ENCODE measurements at regions not wholly inside any gene's neighbourhood (a gene's known extent, or its start where the extent isn't known, plus 50 kb on each side); places are given as distances from the start of the nearest gene placed in this dataset.
"Not testable (repeated sequence)": the region's sequence is repeated elsewhere in the genome, so short reads cannot be mapped to it uniquely, and the experiment has no call there.

DNA sequence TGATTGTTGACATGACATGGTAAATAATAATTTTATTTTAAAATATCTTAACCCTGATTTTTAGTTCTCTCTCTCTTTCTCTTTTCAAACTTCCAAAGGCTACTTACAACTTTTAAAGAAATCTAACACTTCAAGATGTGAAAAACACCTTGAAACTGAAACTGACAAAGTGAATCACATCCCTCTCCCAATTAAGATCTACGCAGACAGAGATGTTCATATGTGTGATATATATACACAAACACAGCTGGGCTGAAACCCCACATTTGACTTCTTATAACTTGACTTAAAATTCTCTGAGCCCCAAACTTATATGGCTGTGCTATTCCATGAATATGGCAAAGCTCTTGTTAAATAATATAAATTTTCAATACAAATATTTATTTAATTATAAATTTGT is 261.2 kb upstream of the PTPRD start:
- Mint-ChIP-seq H3K4me3 (no peak overlapping the region), H3K27me3 (ENCODE audit: low read depth) (no peaks in the 10 kb centered on the region), H3K36me3 (ENCODE audit: low read depth) (no peaks in the 10 kb centered on the region), H3K4me1 (ENCODE audit: low read depth) (no peaks in the 10 kb centered on the region), H3K27ac (no peak overlapping the region), H3K9me3 (peaks cover 9% of the 10 kb centered on the region)

DNA sequence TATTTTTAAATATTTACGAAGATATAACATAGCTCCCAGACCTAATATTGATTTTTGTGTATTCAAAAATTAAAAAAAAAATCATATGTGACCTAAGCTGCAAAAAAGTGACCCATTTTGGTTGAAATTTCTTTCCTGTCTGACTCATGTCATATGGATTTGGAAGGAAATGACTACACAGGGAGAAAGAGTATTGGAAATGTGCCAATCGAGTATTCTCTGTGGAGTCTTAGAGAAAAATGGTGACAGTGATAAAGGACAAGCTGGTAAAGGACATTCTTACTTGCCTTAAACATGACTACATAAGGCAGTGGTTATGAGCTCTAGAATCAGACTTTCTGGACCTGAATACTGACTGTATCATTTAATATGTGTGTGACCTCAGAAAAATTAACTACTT is 262.9 kb upstream of the PTPRD start:
- Mint-ChIP-seq H3K27ac (no peak overlapping the region), H3K9me3 (peaks cover 14% of the 10 kb centered on the region), H3K36me3 (ENCODE audit: low read depth) (no peaks in the 10 kb centered on the region), H3K4me3 (no peak overlapping the region), H3K27me3 (ENCODE audit: low read depth) (no peaks in the 10 kb centered on the region), H3K4me1 (ENCODE audit: low read depth) (no peaks in the 10 kb centered on the region)

DNA sequence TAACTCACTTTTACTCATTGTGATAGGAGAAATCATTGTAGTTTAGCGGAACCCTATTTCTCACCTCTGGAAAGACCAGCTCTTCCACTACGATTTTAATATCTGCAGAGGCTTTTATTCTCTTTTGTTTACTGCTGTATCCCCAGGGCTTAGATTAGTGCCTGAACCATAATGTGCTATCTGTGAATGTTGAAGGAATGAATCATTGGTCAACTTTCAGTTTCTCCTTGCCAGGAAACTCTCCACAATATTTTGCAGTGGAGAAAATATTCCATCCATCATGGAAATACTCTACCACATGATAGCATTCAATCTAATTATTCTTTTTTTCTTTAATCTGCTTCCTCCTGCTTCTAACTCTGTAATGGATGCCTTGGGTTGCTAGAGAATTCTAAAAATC is 263.5 kb upstream of the PTPRD start:
- H3K27ac Mint-ChIP-seq, result no peak overlapping the region
- no peak overlapping the region for H3K4me3 Mint-ChIP-seq
- H3K9me3 Mint-ChIP-seq, result peaks cover 14% of the 10 kb centered on the region
- H3K27me3 Mint-ChIP-seq (ENCODE audit: low read depth), result no peaks in the 10 kb centered on the region
- no peaks in the 10 kb centered on the region for H3K36me3 Mint-ChIP-seq (ENCODE audit: low read depth)
- no peaks in the 10 kb centered on the region for H3K4me1 Mint-ChIP-seq (ENCODE audit: low read depth)

DNA sequence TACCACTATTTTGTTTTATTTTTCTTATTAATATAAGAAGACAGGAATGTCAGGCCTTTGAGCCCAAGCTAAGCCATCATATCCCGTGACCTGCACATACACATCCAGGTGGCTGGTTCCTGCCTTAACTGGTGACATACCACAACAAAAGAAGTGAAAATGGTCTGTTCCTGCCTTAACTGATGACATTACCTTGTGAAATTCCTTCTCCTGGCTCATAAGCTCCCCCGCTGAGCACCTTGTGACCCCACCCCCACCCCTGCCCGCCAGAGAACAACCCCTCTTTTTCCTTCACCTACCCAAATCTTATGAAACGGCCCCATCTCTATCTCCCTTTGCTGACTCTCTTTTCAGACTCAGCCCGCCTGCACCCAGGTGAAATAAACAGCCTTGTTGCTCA is 277.5 kb upstream of the PTPRD start:
- H3K4me3 Mint-ChIP-seq; H3K27me3 Mint-ChIP-seq (ENCODE audit: low read depth); H3K4me1 Mint-ChIP-seq (ENCODE audit: low read depth); H3K9me3 Mint-ChIP-seq; H3K27ac Mint-ChIP-seq; H3K36me3 Mint-ChIP-seq (ENCODE audit: low read depth): not testable (repeated sequence)

DNA sequence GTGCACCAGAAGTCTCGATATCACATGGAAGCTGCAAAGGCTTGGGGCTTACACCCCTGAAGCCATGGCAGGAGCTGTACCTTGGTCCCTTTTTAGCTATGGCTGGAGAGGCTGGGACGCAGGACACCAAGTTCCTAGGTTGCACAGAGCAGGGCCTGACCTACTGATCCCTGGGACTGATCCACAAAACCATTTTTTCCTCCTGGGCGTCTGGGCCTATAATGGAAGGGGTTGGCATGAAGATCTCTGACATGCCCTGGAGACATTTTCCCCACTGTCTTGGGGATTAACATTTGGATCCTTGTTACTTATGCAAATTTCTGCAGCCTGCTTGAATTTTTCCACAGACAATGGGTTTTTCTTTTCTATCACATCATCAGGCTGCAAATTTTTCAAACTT is 286.7 kb upstream of the PTPRD start:
- H3K9me3 Mint-ChIP-seq, result peaks cover 25% of the 10 kb centered on the region
- H3K4me3 Mint-ChIP-seq, result no peak overlapping the region
- no peaks in the 10 kb centered on the region for H3K36me3 Mint-ChIP-seq (ENCODE audit: low read depth)
- no peak overlapping the region for H3K27ac Mint-ChIP-seq
- H3K4me1 Mint-ChIP-seq (ENCODE audit: low read depth), result no peaks in the 10 kb centered on the region
- H3K27me3 Mint-ChIP-seq (ENCODE audit: low read depth), result no peaks in the 10 kb centered on the region

DNA sequence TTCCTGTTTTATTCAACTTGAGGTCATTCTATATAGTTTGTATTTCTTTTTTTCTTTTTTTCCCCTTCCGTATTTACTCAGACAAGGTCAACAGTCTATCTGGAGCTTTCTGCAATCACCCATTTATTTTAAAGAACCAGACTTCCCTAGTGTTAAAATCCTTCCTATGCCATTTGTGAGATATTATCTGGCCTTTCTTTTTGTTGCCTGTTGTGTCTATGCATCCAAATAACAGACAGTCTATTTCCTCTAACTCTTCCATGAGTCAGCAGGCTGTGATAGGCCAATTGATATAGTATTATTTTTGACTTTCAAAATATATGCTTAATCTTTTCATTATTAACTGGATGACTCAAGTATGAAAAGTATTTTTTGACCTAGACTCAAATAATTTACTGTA is 291.2 kb upstream of the PTPRD start:
- Mint-ChIP-seq H3K4me3 (no peak overlapping the region), H3K4me1 (ENCODE audit: low read depth) (no peaks in the 10 kb centered on the region), H3K27ac (no peak overlapping the region), H3K9me3 (peaks cover 26% of the 10 kb centered on the region), H3K36me3 (ENCODE audit: low read depth) (no peaks in the 10 kb centered on the region), H3K27me3 (ENCODE audit: low read depth) (no peaks in the 10 kb centered on the region)

DNA sequence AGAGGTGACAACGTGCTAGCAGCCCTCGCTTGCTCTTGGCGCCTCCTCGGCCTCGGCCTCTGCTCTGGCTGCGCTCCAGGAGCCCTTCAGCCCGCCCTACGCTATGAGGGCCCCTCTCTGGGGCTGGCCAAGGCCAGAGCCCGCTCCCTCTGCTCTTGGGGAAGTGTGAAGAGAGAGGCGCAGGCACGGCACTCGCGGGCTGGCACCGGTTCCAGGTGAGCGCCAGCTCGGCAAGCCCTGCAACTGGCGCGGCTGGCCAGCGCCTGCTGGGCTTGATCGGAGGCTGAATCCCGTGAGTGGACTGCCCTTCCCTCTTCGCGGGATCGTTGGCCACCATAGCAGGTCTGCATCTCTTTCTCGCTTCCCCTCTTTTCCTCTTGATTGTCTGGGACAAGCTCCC is 298.0 kb upstream of the PTPRD start:
- H3K27ac Mint-ChIP-seq, result no peak overlapping the region
- H3K9me3 Mint-ChIP-seq, result peaks cover 40% of the 10 kb centered on the region
- H3K36me3 Mint-ChIP-seq (ENCODE audit: low read depth), result no peaks in the 10 kb centered on the region
- no peak overlapping the region for H3K4me3 Mint-ChIP-seq
- H3K4me1 Mint-ChIP-seq (ENCODE audit: low read depth), result no peaks in the 10 kb centered on the region
- no peaks in the 10 kb centered on the region for H3K27me3 Mint-ChIP-seq (ENCODE audit: low read depth)

DNA sequence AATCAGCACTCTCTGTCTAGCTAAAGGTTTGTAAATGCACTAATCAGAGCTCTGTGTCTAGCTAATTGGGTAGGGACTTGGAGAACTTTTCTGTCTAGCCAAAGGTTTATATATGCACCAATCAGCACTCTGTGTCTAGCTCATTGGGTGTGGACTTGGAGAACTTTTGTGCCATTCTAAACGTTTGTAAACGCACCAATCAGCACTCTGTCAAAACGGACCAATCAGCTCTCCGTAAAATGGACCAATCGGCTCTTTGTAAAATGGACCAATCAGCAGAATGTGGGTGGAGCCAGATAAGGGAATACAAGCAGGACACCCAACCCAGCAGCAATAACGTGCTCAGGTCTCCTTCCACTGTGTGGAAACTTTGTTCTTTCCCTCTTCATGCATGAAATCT is 298.6 kb upstream of the PTPRD start:
- H3K27me3 Mint-ChIP-seq (ENCODE audit: low read depth), result no peaks in the 10 kb centered on the region
- H3K4me3 Mint-ChIP-seq, result no peak overlapping the region
- no peaks in the 10 kb centered on the region for H3K36me3 Mint-ChIP-seq (ENCODE audit: low read depth)
- no peaks in the 10 kb centered on the region for H3K4me1 Mint-ChIP-seq (ENCODE audit: low read depth)
- H3K9me3 Mint-ChIP-seq, result peaks cover 37% of the 10 kb centered on the region
- H3K27ac Mint-ChIP-seq, result no peak overlapping the region

DNA sequence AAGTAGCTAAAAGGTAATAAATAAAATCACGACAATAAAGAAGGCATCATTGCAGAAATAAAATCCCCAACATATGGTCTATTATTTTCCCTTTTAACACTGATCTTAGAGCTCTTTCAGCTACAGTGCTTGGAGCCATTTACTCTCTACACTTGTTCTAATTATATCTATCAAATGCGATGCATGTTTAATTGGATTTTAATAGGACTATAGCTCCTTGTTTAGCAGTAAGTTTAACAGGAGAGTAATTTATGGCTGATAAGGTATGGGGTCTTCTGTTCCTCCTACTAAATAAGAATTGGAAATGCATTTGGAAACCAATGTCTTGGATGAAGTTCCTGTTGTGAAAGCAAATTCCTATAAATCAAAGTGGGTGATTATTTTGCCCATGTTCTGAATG is 304.2 kb upstream of the PTPRD start:
- Mint-ChIP-seq H3K27ac (no peak overlapping the region), H3K36me3 (ENCODE audit: low read depth) (no peaks in the 10 kb centered on the region), H3K4me3 (no peak overlapping the region), H3K9me3 (peaks cover 17% of the 10 kb centered on the region), H3K27me3 (ENCODE audit: low read depth) (no peaks in the 10 kb centered on the region), H3K4me1 (ENCODE audit: low read depth) (no peaks in the 10 kb centered on the region)

DNA sequence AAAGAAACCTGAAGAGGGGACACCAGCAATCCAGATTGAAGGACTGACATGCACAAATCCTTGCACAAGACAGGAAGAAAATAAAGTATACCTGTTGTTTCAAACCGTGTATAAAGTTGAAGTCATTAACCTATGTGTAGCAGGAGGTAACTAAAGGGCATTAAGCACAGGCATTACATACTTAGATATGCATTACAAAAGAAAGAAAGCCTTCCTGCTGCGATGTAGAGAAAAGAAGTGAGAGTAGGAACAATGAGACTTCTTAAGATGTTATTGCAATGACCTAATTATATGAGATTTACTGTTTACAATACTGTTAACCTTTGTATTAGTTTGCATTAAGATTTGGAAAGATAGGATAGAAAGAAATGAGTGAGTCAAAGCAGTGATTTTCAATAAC is 308.9 kb upstream of the PTPRD start:
- H3K27me3 Mint-ChIP-seq (ENCODE audit: low read depth), result no peaks in the 10 kb centered on the region
- H3K36me3 Mint-ChIP-seq (ENCODE audit: low read depth), result no peaks in the 10 kb centered on the region
- H3K4me3 Mint-ChIP-seq, result no peak overlapping the region
- no peak overlapping the region for H3K27ac Mint-ChIP-seq
- H3K4me1 Mint-ChIP-seq (ENCODE audit: low read depth), result no peaks in the 10 kb centered on the region
- H3K9me3 Mint-ChIP-seq, result peaks cover 17% of the 10 kb centered on the region

DNA sequence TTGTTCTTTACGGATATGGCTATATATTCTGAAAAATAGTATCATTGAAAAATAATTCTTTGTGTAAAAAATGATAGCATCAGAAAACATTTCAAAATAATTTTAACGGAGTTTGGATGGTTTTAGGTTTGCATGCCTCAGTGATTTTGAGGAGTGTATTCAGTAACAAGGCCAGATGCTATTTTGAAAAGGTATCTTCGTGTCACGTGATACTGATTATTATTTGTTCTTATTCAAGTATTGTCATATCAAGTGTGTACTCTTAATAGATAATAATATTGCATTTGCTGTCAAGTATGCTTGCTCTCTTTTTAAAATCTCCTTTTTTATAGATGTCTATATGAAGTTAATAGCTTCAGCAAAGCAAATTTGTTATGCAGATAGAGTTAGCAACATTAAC is 313.1 kb upstream of the PTPRD start:
- Mint-ChIP-seq H3K27ac (no peak overlapping the region), H3K27me3 (ENCODE audit: low read depth) (no peaks in the 10 kb centered on the region), H3K4me3 (no peak overlapping the region), H3K4me1 (ENCODE audit: low read depth) (no peaks in the 10 kb centered on the region), H3K9me3 (peaks cover 13% of the 10 kb centered on the region), H3K36me3 (ENCODE audit: low read depth) (no peaks in the 10 kb centered on the region)

DNA sequence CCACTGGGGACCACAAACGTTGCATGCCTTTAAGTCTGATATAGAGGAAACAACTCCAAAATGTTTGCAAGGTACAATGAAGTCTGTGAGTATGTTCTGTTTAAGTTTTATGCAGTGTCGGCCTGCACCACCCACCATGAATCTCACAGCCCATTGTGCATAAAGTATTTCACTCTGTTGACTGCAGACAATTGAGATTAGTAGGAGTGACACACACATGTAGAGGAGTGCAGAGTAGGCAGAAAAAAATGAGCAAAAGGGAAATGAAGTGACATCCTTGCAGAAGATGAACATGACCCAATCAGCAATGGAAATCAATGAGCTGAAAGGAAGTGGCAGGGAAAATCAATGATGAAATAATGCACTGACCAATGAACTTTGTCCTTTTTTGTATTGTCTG is 315.6 kb upstream of the PTPRD start:
- H3K36me3 Mint-ChIP-seq (ENCODE audit: low read depth), result no peaks in the 10 kb centered on the region
- H3K9me3 Mint-ChIP-seq, result peaks cover 21% of the 10 kb centered on the region
- no peak overlapping the region for H3K27ac Mint-ChIP-seq
- no peak overlapping the region for H3K4me3 Mint-ChIP-seq
- H3K27me3 Mint-ChIP-seq (ENCODE audit: low read depth), result no peaks in the 10 kb centered on the region
- no peaks in the 10 kb centered on the region for H3K4me1 Mint-ChIP-seq (ENCODE audit: low read depth)

DNA sequence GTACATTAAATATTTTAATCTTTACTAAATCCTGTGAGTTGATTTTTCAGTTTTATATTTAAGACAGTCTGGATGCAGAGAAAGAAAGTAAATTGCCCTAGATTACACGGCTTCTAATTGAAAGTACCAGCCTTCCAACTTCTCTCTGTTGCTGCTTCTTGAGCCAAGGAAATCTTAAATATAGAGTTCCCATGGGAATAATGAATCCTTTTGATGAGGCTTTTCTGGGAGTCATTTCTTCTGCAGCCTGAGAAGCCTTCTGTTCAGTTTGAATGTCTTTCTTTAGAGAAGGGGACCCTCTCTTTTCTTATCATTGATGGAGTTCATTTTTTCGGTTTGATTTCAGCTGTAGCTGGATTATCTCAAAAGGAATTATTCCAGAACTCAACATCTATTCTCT is 317.3 kb upstream of the PTPRD start:
- Mint-ChIP-seq H3K4me1 (ENCODE audit: low read depth) (no peaks in the 10 kb centered on the region), H3K36me3 (ENCODE audit: low read depth) (no peaks in the 10 kb centered on the region), H3K4me3 (no peak overlapping the region), H3K27me3 (ENCODE audit: low read depth) (no peaks in the 10 kb centered on the region), H3K27ac (no peak overlapping the region), H3K9me3 (peaks cover 13% of the 10 kb centered on the region)

DNA sequence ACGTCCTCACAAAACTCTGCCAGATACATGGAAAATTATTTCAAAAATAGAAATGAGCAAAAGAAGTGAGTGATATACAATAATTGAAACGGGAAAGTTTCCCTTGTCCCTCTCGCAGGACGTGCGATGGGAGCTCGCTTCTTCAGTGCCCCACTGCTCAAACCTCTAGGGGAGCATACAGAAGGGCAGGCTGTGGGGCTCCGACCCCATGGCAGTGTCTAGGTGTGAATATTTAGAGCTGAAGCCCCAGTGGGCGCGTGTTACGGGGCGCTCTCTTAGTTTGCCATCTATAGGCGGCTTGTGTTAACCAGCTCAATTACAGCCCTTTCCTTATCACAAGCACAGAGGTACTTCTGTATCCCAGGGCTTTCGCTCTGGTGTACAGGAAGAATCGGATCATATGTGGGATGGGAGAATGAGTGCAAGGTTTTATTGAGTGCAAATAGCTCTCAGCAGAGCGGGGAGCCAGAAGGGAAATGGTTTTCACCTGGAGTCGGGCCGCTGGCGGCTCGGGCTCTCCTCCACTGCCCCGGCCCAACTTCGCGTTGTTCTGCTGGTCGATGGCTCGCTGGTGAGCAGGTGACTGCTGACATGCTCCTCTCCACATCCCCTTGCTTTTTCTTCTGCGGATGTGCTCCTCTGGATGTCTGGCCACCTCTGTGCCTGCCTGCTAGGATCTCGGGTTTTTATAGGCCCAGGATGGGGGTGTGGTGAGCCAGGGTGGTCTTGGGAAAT is 334.0 kb upstream of the PTPRD start:
- Mint-ChIP-seq H3K36me3 (ENCODE audit: low read depth) (no peaks in the 10 kb centered on the region), H3K27me3 (ENCODE audit: low read depth) (no peaks in the 10 kb centered on the region), H3K9me3 (peaks cover 32% of the 10 kb centered on the region), H3K4me3 (no peak overlapping the region), H3K4me1 (ENCODE audit: low read depth) (no peaks in the 10 kb centered on the region), H3K27ac (no peak overlapping the region)

DNA sequence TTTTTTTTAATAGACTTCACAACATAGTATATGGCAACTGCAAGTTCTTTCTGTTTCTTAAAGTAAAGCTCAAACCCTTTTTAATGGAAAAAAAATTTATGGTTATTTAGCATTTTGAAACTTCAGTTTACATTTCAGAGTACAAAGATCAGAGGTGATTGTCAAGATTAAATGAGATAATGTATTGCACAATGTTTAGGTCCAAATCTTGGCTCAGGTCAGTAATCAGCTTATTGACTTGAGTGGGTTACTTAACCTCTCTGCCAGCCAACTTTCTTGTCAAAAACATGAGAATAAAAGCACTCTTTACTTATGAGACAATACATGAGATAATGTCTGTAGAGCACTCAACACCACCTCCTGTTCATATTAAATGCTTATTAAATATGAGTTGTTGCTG is 345.1 kb upstream of the PTPRD start:
- H3K36me3 Mint-ChIP-seq (ENCODE audit: low read depth), result no peaks in the 10 kb centered on the region
- peaks cover 13% of the 10 kb centered on the region for H3K9me3 Mint-ChIP-seq
- no peaks in the 10 kb centered on the region for H3K4me1 Mint-ChIP-seq (ENCODE audit: low read depth)
- no peak overlapping the region for H3K4me3 Mint-ChIP-seq
- no peak overlapping the region for H3K27ac Mint-ChIP-seq
- H3K27me3 Mint-ChIP-seq (ENCODE audit: low read depth), result no peaks in the 10 kb centered on the region

DNA sequence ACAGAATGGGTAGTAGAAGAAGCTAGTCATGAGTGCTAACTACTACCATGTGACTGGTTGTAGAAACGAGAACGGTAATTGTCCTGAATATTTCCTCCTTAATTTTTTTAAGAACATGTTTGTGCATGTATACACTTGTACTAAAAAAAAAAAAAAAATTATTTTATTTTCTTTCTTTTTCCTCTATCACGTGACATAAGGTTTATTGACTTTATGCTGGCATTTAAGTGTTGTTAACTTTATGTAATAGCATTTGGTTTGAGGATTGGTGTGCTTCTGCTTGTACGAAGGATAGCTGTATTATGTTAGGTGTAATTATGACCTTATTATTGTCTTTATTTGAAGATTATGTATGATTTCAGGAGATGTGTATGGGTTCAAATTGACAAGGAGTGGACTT is 349.1 kb upstream of the PTPRD start:
- Mint-ChIP-seq H3K9me3 (peaks cover 36% of the 10 kb centered on the region), H3K4me1 (ENCODE audit: low read depth) (no peaks in the 10 kb centered on the region), H3K4me3 (no peak overlapping the region), H3K27me3 (ENCODE audit: low read depth) (no peaks in the 10 kb centered on the region), H3K27ac (no peak overlapping the region), H3K36me3 (ENCODE audit: low read depth) (no peaks in the 10 kb centered on the region)
